Small intestine (tissue), 7 donors: ENCODE measurements at regions not wholly inside any gene's neighbourhood (a gene's known extent, or its start where the extent isn't known, plus 50 kb on each side); places are given as distances from the start of the nearest gene placed in this dataset.

Source experiments
- DNase-seq, 2 donors: peaks; one replicate each; pipeline versions ENCODE4 v3.0.0 to v3.0.0-alpha.2; 2013
- FAIRE-seq: peaks from 2 replicates; lab custom pipeline; 2012; peaks lifted over from hg19 to GRCh38; lab: Jason Lieb, UNC
- H3K27ac ChIP-seq, 3 donors: one replicate each; pipeline ENCODE4 v1.5.1; 2013; ENCODE audit warnings: low read length in 2 of 3, mild to moderate bottlenecking in 2 of 3, control low read depth in 1 of 3, inconsistent platforms in 1 of 3, low read depth in 1 of 3, moderate library complexity in 1 of 3
- H3K27me3 ChIP-seq, 3 donors: one replicate each; pipeline ENCODE4 v1.6.1; 2013; ENCODE audit warnings: low read length in 3 of 3, inconsistent platforms in 1 of 3; ENCODE audit not compliant: control insufficient read depth in 3 of 3, insufficient read depth in 3 of 3
- H3K36me3 ChIP-seq, 3 donors: one replicate each; pipeline ENCODE4 v1.6.1; 2013; ENCODE audit warnings: low read length in 3 of 3, inconsistent platforms in 1 of 3, low read depth in 1 of 3, mild to moderate bottlenecking in 1 of 3, moderate library complexity in 1 of 3; ENCODE audit not compliant: control insufficient read depth in 3 of 3, insufficient read depth in 2 of 3
- H3K4me1 ChIP-seq, 3 donors: one replicate each; pipeline ENCODE4 v1.6.1; 2013; ENCODE audit warnings: low read length in 2 of 3, inconsistent platforms in 1 of 3, low read depth in 1 of 3, mild to moderate bottlenecking in 1 of 3, moderate library complexity in 1 of 3; ENCODE audit not compliant: control insufficient read depth in 3 of 3, insufficient read depth in 2 of 3
- H3K4me3 ChIP-seq, 3 donors: one replicate each; pipeline ENCODE4 v1.5.1; 2013; ENCODE audit warnings: low read length in 3 of 3, control low read depth in 1 of 3, inconsistent platforms in 1 of 3, low read depth in 1 of 3, mild to moderate bottlenecking in 1 of 3, moderate library complexity in 1 of 3
- H3K9me3 ChIP-seq, 2 donors: one replicate each; pipeline ENCODE4 v1.6.1; 2013; ENCODE audit warnings: low read depth in 1 of 2, low read length in 1 of 2; ENCODE audit not compliant: control insufficient read depth in 2 of 2, insufficient read depth in 1 of 2
- WGBS, 3 donors: extraction: QIAGEN DNeasy Blood & Tissue Kit; methylation state at CpG; one replicate each; pipeline ENCODE4 v1.1.7; 2013; 5-methylcytosine and 5-hydroxymethylcytosine counted together
- donor health status: healthy with polysubstance abuse.
- donor health status: control.
- donor health status: control.
- donor health status: Bipolar disorder and iron deficiency.
- donor health status: healthy.

DNA sequence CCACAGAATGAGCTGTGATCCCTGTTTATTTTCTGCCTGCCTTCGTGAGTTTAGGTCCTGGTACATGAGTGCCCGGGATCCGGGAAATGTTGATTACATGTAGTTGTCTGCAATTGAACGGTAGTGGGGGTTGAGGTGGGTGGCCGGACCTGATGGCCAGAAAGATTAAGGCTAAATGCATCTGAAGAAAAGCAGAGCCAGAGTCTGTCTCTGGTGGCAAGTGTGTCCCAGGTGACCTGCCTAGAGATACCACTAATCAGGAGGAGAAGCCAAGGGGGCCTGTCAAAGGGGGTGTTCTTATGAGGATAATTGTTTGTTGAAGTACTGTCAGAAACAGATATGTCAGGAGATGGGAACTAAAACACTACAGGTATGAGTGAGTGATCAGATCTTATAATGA, 154.0 kb upstream of the ASIC2 start:
- Histone ChIP-seq H3K27ac (no peak overlapping the region), H3K4me1 (no peaks in the 10 kb centered on the region), H3K9me3 (peaks cover 0 to 7% of the 10 kb centered on the region in 2 donors), H3K27me3 (no peaks in the 10 kb centered on the region), H3K36me3 (no peaks in the 10 kb centered on the region), H3K4me3 (no peak overlapping the region)
- WGBS, 3 donors = 32 to 49% (median 49%) methylated on average over 5 of the region's 5 CpGs
- FAIRE-seq = no peak
- peak in 1 of 2 donors; percentile 16 for DNase-seq

DNA sequence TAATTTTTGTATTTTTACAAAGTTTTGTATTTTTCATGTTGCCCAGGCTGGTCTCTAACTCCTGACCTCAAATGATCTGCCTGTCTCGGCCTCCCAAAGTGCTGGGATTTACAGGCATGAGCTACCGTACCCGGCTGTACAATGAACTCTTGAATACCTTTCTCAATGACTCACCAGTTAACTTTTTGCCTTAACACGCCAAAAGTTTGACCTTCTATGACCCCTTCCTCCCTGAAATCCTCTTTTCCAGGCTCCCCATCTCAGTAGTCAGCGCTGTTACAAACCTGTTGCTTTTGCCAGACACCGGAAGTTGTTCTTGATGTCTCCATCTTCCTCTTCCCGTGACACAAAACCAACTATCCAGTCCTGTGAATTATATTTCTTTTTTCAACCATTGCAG, 158.1 kb upstream of the ASIC2 start:
- 68 to 72% (median 72%) methylated on average over 7 of the region's 7 CpGs for WGBS, 3 donors

DNA sequence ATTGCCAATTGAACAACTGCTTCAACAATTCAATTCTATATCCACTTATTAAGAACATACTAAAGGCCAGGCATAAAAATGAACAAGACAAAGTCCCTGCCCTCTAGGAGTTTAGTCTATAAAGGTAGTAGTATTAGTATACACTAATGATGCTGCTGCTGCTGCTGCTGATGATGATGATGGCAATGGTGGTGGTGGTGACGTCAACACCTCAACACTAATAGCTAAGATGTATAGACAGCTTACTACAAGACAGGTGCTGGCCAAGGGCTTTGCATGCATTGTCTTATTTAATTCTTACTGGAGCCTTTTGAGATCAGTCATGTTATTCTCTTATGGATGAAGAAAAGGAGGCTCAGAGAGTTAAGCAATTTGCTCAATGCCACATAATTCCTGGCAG, 164.4 kb upstream of the ASIC2 start:
- Histone ChIP-seq H3K4me3 (no peak overlapping the region), H3K9me3 (no peaks in the 10 kb centered on the region), H3K36me3 (no peaks in the 10 kb centered on the region), H3K27ac (no peak overlapping the region), H3K27me3 (no peaks in the 10 kb centered on the region), H3K4me1 (no peaks in the 10 kb centered on the region)
- DNase-seq (no peak), FAIRE-seq (no peak)
- WGBS, 3 donors = 84 to 93% (median 86%) methylated on average over 1 of the region's 1 CpG

More for the DNA sequence above, 158.1 kb upstream of the ASIC2 start:
- H3K27ac ChIP-seq = no peak overlapping the region
- no peaks in the 10 kb centered on the region for H3K4me1 ChIP-seq
- H3K4me3 ChIP-seq = no peak overlapping the region
- no peak for FAIRE-seq
- H3K9me3 ChIP-seq = peaks cover 0 to 7% of the 10 kb centered on the region in 2 donors
- DNase-seq = no peak
- H3K27me3 ChIP-seq = no peaks in the 10 kb centered on the region
- H3K36me3 ChIP-seq = no peaks in the 10 kb centered on the region

DNA sequence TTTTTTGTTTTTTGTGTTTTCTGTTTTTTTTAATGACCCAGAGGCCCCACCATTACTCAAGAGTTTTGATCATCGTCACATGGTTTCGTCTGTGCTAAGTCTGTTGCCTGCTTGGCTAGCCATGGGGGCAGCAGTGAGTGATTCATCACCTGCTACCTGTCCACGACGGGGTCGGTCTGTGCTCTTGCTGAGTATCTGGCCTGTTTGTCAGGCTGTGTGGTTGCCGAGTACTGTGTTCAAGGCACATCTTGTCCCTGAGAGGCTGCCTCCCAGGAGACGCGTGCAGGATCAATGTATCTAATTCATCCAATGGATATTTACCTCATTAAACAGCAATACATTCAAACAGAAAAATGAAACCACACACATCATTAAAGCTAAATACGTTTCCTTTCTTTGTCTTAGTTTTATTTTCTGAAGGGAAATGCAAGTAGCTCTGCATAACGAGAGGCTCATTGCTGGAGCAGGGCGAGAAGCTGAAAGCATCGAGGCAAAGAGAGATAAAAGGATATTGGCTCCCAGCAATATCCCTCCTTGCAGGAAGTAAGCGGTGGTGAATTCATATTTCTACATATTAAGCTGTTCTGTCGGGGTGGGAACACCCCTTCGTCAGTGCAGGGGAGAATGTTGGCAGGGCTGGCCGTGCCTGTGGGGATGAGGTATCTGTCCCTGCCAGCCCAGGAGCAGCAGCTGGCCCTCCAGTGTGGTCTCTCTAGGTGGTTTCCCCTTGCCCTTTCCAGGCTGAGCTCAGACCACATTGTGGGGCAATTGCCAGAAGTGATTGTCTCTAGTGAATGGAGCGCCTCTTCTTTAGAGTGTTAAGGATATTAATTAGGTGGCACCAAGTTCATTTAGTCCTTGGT, 166.2 kb upstream of the ASIC2 start:
- Histone ChIP-seq H3K4me1 (no peaks in the 10 kb centered on the region), H3K27ac (no peak overlapping the region), H3K27me3 (no peaks in the 10 kb centered on the region), H3K36me3 (no peaks in the 10 kb centered on the region), H3K4me3 (no peak overlapping the region), H3K9me3 (no peaks in the 10 kb centered on the region)
- DNase-seq (no peak), FAIRE-seq (no peak)
- 72 to 77% (median 73%) methylated on average over 17 of the region's 17 CpGs for WGBS, 3 donors

DNA sequence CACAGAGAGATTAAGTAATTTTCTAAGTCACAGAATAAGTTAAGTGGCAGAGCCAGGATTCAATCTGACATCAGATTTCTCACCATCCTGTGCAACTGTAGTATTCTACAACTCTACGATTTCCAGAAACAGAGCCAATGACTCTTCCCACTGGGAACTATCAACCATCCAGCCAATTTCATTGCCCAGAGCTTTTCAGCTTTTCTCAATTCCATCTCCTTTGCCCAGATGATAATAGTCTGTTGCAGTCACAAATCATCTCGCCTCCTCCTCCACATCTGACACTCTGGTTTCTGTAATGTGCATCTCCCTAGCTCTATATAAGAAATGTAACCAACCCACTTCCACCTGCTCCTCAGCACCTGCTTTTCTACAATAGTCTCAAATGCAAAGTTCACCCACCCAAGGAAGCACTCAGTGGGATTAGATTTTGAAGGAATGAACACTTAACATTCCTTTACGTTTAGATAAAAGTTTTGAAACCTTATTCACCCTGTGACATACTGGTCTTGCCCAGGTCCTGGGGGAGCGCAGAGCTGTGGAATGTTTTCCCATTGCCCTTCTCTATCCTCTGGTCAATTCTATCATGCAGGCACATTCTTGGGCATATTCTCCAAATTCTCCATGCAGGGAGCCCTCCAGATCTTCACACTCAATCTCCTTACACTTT, 167.8 kb upstream of the ASIC2 start:
- DNase-seq (no peak), FAIRE-seq (no peak)
- 65 to 72% (median 68%) methylated on average over 4 of the region's 4 CpGs for WGBS, 3 donors
- no peaks in the 10 kb centered on the region for H3K27me3 ChIP-seq
- no peak overlapping the region for H3K4me3 ChIP-seq
- no peak overlapping the region for H3K27ac ChIP-seq
- H3K36me3 ChIP-seq = no peaks in the 10 kb centered on the region
- H3K9me3 ChIP-seq = no peaks in the 10 kb centered on the region
- H3K4me1 ChIP-seq = no peaks in the 10 kb centered on the region

DNA sequence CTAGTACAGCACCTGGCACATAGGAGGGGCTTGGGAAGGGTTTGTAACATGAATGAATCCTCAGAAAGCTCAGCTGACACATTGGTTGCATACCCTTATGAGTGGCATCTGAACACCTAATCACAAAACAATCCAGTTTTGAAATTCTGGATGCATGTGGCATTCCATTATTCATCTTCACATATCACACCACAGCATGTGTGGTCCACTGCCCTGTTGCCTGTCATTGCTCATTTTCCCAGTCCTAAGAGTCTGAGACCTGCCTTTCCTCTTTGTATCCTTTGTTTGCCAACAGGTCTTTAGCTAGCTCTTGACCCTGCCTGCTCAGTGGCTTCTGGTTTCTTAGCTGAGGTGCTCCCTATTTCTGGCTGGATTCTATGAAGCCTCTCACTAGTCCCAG, 170.8 kb upstream of the ASIC2 start:
- no peak for FAIRE-seq
- Histone ChIP-seq H3K36me3 (no peaks in the 10 kb centered on the region), H3K4me1 (no peaks in the 10 kb centered on the region)

DNA sequence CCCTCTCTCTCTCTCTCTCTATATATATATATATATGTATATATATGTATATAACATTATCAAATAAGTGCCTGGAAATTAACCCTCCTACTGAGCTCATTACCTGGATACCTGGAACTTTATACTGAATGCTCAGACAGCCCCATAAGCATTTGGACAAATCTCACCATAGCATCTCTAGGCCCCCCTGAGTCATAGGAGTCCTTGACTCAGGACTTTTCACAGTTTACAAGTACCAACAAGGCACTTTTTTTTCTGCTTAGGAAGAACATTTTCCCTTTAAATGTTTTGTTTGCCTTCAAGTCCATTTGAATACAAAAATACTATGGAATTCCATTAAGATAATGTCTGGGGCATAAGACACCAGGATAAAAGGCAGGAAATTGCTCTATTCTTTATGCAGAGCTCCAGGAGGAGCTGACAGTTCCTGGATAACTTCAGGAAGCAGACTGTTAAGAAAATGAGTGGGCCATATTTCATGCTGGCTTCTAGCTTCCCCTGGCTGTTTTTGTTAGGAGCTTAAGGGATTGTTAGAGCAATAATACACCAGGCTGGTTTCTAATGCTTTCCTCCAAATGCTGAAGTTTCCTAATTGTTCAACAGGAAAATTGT, 171.7 kb upstream of the ASIC2 start:
- DNase-seq = peak in 1 of 2 donors; percentile 6
- H3K27me3 ChIP-seq = no peaks in the 10 kb centered on the region
- H3K4me3 ChIP-seq = no peak overlapping the region
- H3K27ac ChIP-seq = no peak overlapping the region
- H3K4me1 ChIP-seq = peaks cover 0 to 3% (median 0%) of the 10 kb centered on the region in 3 donors
- no peaks in the 10 kb centered on the region for H3K36me3 ChIP-seq
- H3K9me3 ChIP-seq = no peaks in the 10 kb centered on the region
- no peak for FAIRE-seq

More for the DNA sequence above, 170.8 kb upstream of the ASIC2 start:
- Histone ChIP-seq H3K27ac (no peak overlapping the region), H3K27me3 (no peaks in the 10 kb centered on the region), H3K4me3 (no peak overlapping the region), H3K9me3 (no peaks in the 10 kb centered on the region)
- no peak for DNase-seq

DNA sequence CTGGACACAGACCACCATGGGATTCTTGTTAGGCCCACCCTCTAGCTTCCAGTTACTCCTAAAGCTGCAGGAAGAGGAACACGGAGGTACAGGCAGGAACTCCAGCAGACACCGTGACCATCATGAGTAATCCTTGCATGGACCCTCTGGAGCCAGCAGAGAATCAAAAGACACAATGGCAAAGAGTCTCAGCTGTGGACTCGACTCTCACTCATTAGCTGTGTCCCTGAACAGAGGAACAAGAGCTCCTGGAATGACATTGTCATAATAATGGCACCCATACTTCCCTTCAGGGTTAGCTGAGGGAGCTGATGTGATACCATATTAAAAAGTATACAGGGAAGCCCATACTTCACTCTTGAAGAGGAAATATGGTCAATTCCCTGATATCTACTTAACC, 176.3 kb upstream of the ASIC2 start:
- Histone ChIP-seq H3K9me3 (no peaks in the 10 kb centered on the region), H3K4me3 (no peak overlapping the region), H3K27ac (peak overlapping the region in 1 of 3 donors; percentile 24), H3K36me3 (no peaks in the 10 kb centered on the region), H3K4me1 (peaks cover 0 to 3% (median 0%) of the 10 kb centered on the region in 3 donors), H3K27me3 (no peaks in the 10 kb centered on the region)
- DNase-seq (no peak), FAIRE-seq (no peak)
- WGBS, 3 donors = 59 to 78% (median 74%) methylated on average over 3 of the region's 3 CpGs
